PFSK-1 (cell line): ENCODE measurements at regions not wholly inside any gene's neighbourhood (a gene's known extent, or its start where the extent isn't known, plus 50 kb on each side); places are given as distances from the start of the nearest gene placed in this dataset.

Experiments
- FOXP2 ChIP-seq: optimal IDR thresholded peaks from 2 replicates; pipeline ENCODE3; 2011; ENCODE audit warnings: borderline replicate concordance, control low read depth, inconsistent platforms; ENCODE audit not compliant: insufficient read depth; ENCODE audit errors: extremely low read length, extremely low read depth
- POLR2AphosphoS5 ChIP-seq: IDR thresholded peaks from 2 replicates; pipeline ENCODE4 v1.6.1; 2012; ENCODE audit warnings: low read depth, mild to moderate bottlenecking, control low read depth, low read length, moderate library complexity
- TF ChIP-seq, protein P1 (sequence below), 2 experiments: IDR thresholded peaks; 2 replicates each; pipeline versions ENCODE4 v1.6.1 to v1.8.0; 2011 to 2012; ENCODE audit warnings: low read depth in 2 of 2, low read length in 2 of 2, control low read depth in 1 of 2, inconsistent platforms in 1 of 2, mild to moderate bottlenecking in 1 of 2, moderate library complexity in 1 of 2; ENCODE audit not compliant: insufficient read depth in 1 of 2

GRCh38 chr5:74990194-74990593, 62.2 kb downstream of the GCNT4 start:
- TF ChIP-seq POLR2AphosphoS5 (no peak), FOXP2 (no peak)
- TF ChIP-seq, protein P1, sequence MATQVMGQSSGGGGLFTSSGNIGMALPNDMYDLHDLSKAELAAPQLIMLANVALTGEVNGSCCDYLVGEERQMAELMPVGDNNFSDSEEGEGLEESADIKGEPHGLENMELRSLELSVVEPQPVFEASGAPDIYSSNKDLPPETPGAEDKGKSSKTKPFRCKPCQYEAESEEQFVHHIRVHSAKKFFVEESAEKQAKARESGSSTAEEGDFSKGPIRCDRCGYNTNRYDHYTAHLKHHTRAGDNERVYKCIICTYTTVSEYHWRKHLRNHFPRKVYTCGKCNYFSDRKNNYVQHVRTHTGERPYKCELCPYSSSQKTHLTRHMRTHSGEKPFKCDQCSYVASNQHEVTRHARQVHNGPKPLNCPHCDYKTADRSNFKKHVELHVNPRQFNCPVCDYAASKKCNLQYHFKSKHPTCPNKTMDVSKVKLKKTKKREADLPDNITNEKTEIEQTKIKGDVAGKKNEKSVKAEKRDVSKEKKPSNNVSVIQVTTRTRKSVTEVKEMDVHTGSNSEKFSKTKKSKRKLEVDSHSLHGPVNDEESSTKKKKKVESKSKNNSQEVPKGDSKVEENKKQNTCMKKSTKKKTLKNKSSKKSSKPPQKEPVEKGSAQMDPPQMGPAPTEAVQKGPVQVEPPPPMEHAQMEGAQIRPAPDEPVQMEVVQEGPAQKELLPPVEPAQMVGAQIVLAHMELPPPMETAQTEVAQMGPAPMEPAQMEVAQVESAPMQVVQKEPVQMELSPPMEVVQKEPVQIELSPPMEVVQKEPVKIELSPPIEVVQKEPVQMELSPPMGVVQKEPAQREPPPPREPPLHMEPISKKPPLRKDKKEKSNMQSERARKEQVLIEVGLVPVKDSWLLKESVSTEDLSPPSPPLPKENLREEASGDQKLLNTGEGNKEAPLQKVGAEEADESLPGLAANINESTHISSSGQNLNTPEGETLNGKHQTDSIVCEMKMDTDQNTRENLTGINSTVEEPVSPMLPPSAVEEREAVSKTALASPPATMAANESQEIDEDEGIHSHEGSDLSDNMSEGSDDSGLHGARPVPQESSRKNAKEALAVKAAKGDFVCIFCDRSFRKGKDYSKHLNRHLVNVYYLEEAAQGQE (IDR thresholded peaks at IDR 0.05; ENCODE audit: insufficient read depth in 1 of 2, low read depth in 2 of 2, low read length in 2 of 2), result no peak
